ENCODE measurements at regions not wholly inside any gene's neighbourhood (a gene's known extent, or its start where the extent isn't known, plus 50 kb on each side); places are given as distances from the start of the nearest gene placed in this dataset.

DNA sequence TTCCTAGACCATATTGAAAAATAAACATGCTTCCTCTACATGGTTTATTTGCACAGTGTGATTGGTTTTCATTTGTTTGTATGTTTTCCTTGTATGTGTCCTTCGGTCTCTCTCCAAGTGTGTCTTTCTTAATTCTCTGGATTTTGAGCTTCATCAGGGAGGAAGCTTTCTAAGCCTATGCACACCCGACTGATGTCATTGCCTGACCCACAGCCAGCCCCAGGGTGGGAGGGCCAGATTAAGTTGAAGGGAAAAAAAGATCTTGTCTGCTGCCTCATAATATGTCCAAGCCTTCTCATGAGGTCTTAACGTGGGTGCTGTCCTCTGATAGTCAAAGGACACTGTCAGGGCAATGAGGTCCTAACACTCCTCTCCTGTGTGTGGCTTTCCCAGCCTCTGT lies 115.2 kb downstream of the MARCHF4 start:
- TF ChIP-seq POLR2A (IDR thresholded peaks at IDR 0.05; ENCODE audit: low read length) (no peak), RARB (CRISPR knock-in tag; IDR thresholded peaks at IDR 0.05) (no peak)
- TF ChIP-seq, protein P1, sequence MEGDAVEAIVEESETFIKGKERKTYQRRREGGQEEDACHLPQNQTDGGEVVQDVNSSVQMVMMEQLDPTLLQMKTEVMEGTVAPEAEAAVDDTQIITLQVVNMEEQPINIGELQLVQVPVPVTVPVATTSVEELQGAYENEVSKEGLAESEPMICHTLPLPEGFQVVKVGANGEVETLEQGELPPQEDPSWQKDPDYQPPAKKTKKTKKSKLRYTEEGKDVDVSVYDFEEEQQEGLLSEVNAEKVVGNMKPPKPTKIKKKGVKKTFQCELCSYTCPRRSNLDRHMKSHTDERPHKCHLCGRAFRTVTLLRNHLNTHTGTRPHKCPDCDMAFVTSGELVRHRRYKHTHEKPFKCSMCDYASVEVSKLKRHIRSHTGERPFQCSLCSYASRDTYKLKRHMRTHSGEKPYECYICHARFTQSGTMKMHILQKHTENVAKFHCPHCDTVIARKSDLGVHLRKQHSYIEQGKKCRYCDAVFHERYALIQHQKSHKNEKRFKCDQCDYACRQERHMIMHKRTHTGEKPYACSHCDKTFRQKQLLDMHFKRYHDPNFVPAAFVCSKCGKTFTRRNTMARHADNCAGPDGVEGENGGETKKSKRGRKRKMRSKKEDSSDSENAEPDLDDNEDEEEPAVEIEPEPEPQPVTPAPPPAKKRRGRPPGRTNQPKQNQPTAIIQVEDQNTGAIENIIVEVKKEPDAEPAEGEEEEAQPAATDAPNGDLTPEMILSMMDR (IDR thresholded peaks at IDR 0.05): no peak
